Skin of body (tissue), 1 donor: ENCODE measurements at regions not wholly inside any gene's neighbourhood (a gene's known extent, or its start where the extent isn't known, plus 50 kb on each side); places are given as distances from the start of the nearest gene placed in this dataset.
"Not testable (repeated sequence)": the region's sequence is repeated elsewhere in the genome, so short reads cannot be mapped to it uniquely, and the experiment has no call there.

Experiments
- DNase-seq: peaks from one replicate; lab custom pipeline; 2025; lab: John Stamatoyannopoulos, UW

GRCh38 chr7:113392841-113393540 lies 274.6 kb upstream of the SMIM30 start:
- no peak for DNase-seq

- DNase-seq, result no peak
Measured at GRCh38 chr7:113392421-113392820, 274.1 kb upstream of the SMIM30 start.

- no peak for DNase-seq
Measured at GRCh38 chr7:113389112-113389646, 270.8 kb upstream of the SMIM30 start.

- no peak for DNase-seq
Measured at GRCh38 chr7:113383638-113384037, 265.3 kb upstream of the SMIM30 start.

- DNase-seq, result no peak
Measured at GRCh38 chr7:113379746-113380145, 261.4 kb upstream of the SMIM30 start.

- DNase-seq, result peak; percentile 97
Measured at GRCh38 chr7:113374955-113375354, 256.6 kb upstream of the SMIM30 start.

GRCh38 chr7:113373863-113374262 lies 255.5 kb upstream of the SMIM30 start:
- peak; percentile 85 for DNase-seq

GRCh38 chr7:113371416-113372043 lies 253.2 kb upstream of the SMIM30 start:
- peak; percentile 93 for DNase-seq

- peak; percentile 56 for DNase-seq
Measured at GRCh38 chr7:113370910-113371309, 252.6 kb upstream of the SMIM30 start.

GRCh38 chr7:113368256-113368655 lies 249.9 kb upstream of the SMIM30 start:
- no peak for DNase-seq

- peak; percentile 76 for DNase-seq
Measured at GRCh38 chr7:113367041-113367586, 248.8 kb upstream of the SMIM30 start.

GRCh38 chr7:113366122-113366521 lies 247.8 kb upstream of the SMIM30 start:
- DNase-seq, result no peak

GRCh38 chr7:113349339-113349738 lies 231.0 kb upstream of the SMIM30 start:
- DNase-seq, result no peak

- no peak for DNase-seq
Measured at GRCh38 chr7:113339661-113340060, 221.3 kb upstream of the SMIM30 start.

GRCh38 chr7:113338071-113338696 lies 219.8 kb upstream of the SMIM30 start:
- no peak for DNase-seq

GRCh38 chr7:113336838-113337237 lies 218.5 kb upstream of the SMIM30 start:
- not testable (repeated sequence) for DNase-seq

- no peak for DNase-seq
Measured at GRCh38 chr7:113331155-113331898, 213.0 kb upstream of the SMIM30 start.

- DNase-seq, result no peak
Measured at GRCh38 chr7:113321201-113321600, 202.8 kb upstream of the SMIM30 start.

GRCh38 chr7:113320419-113320818 lies 202.1 kb upstream of the SMIM30 start:
- no peak for DNase-seq

GRCh38 chr7:113314594-113314993 lies 196.2 kb upstream of the SMIM30 start:
- DNase-seq, result no peak

- no peak for DNase-seq
Measured at GRCh38 chr7:113308399-113308798, 190.0 kb upstream of the SMIM30 start.
